NT2/D1 (cell line): ENCODE measurements at regions not wholly inside any gene's neighbourhood (a gene's known extent, or its start where the extent isn't known, plus 50 kb on each side); places are given as distances from the start of the nearest gene placed in this dataset.

ENCODE experiments used
- SUZ12 ChIP-seq: IDR thresholded peaks from 2 replicates; pipeline ENCODE4 v1.6.1; 2011; ENCODE audit not compliant: insufficient read length, insufficient read depth; ENCODE audit errors: extremely low read depth
- YY1 ChIP-seq: IDR thresholded peaks from 2 replicates; pipeline ENCODE4 v1.6.1; 2011; ENCODE audit not compliant: insufficient read length, insufficient read depth

DNA sequence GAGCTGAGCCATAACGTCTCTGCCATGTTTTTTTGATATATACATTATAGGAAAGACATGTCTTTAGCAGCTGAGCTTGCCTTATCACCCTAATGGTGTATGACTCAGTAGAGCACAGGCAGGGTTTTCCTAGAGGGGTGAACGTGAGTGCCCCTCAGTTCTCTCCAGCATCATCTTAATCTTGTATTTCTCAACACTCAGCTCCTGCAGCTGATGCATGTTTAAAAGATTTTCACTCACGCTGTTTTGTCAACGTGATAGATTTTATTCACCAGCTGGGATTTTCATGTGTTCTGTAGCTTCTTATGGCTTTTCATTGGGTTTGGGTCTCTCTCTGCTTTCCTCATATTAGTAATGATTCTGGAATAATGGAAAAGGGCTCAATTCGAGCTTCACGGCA lies 186.0 kb upstream of the PMFBP1 start:
- no peak for TF ChIP-seq YY1
- no peak for TF ChIP-seq SUZ12
